ENCODE measurements at regions not wholly inside any gene's neighbourhood (a gene's known extent, or its start where the extent isn't known, plus 50 kb on each side); places are given as distances from the start of the nearest gene placed in this dataset.

GRCh38 chr6:40879169-40879568 is 159.9 kb downstream of the UNC5CL start:
- BruUV-seq (replicated peaks), result no TSS peak
- POLR2A ChIA-PET (ENCODE audit: low non-redundant PET), result no interaction called here
- TF ChIP-seq, protein P1, sequence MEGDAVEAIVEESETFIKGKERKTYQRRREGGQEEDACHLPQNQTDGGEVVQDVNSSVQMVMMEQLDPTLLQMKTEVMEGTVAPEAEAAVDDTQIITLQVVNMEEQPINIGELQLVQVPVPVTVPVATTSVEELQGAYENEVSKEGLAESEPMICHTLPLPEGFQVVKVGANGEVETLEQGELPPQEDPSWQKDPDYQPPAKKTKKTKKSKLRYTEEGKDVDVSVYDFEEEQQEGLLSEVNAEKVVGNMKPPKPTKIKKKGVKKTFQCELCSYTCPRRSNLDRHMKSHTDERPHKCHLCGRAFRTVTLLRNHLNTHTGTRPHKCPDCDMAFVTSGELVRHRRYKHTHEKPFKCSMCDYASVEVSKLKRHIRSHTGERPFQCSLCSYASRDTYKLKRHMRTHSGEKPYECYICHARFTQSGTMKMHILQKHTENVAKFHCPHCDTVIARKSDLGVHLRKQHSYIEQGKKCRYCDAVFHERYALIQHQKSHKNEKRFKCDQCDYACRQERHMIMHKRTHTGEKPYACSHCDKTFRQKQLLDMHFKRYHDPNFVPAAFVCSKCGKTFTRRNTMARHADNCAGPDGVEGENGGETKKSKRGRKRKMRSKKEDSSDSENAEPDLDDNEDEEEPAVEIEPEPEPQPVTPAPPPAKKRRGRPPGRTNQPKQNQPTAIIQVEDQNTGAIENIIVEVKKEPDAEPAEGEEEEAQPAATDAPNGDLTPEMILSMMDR (conservative IDR thresholded peaks at IDR 0.05; ENCODE audit: low read depth, low read length), result no peak
- no peak for TF ChIP-seq EZH2 (IDR thresholded peaks at IDR 0.05; ENCODE audit: borderline replicate concordance, low read depth, low read length, poor library complexity, severe bottlenecking)

GRCh38 chr6:40877362-40877761 is 161.7 kb downstream of the UNC5CL start:
- no peak for DNase-seq (ENCODE audit: low spot score)
- Histone ChIP-seq H3K4me1 (ENCODE audit: insufficient read depth, low read length, poor library complexity, severe bottlenecking) (no peaks in the 10 kb centered on the region), H3K9me3 (ENCODE audit: low read depth, low read length, poor library complexity, severe bottlenecking) (peaks cover 5% of the 10 kb centered on the region), H3K27me3 (replicated peaks; ENCODE audit: insufficient read depth, low read depth, low read length, poor library complexity) (peaks cover 13% of the 10 kb centered on the region), H3K27ac (ENCODE audit: low read depth, low read length, poor library complexity, severe bottlenecking) (no peak overlapping the region), H3K36me3 (ENCODE audit: insufficient read depth, low read length, poor library complexity, severe bottlenecking) (no peaks in the 10 kb centered on the region), H3K4me3 (ENCODE audit: low read depth, low read length, poor library complexity, severe bottlenecking) (no peak overlapping the region)
- ChIA-PET CTCF (no interaction called here), POLR2A (ENCODE audit: low non-redundant PET) (no interaction called here)
- TF ChIP-seq, protein P1 (conservative IDR thresholded peaks at IDR 0.05; ENCODE audit: low read depth, low read length), result no peak
- TF ChIP-seq EZH2 (IDR thresholded peaks at IDR 0.05; ENCODE audit: borderline replicate concordance, low read depth, low read length, poor library complexity, severe bottlenecking), result no peak
- no TSS peak for BruUV-seq (replicated peaks)
- intact Hi-C loops (cut with micrococcal nuclease; ENCODE audit: unreplicated experiment), result no loop called here

More at GRCh38 chr6:40879169-40879568, 159.9 kb downstream of the UNC5CL start:
- no peak for DNase-seq (ENCODE audit: low spot score)
- peaks cover 13% of the 10 kb centered on the region for H3K27me3 ChIP-seq (replicated peaks; ENCODE audit: insufficient read depth, low read depth, low read length, poor library complexity)
- H3K4me3 ChIP-seq (ENCODE audit: low read depth, low read length, poor library complexity, severe bottlenecking), result no peak overlapping the region
- H3K4me1 ChIP-seq (ENCODE audit: insufficient read depth, low read length, poor library complexity, severe bottlenecking), result no peaks in the 10 kb centered on the region
- intact Hi-C loops (cut with micrococcal nuclease; ENCODE audit: unreplicated experiment), result no loop called here
- H3K9me3 ChIP-seq (ENCODE audit: low read depth, low read length, poor library complexity, severe bottlenecking), result peaks cover 5% of the 10 kb centered on the region
- H3K27ac ChIP-seq (ENCODE audit: low read depth, low read length, poor library complexity, severe bottlenecking), result no peak overlapping the region
- CTCF ChIA-PET, result no interaction called here
- no peaks in the 10 kb centered on the region for H3K36me3 ChIP-seq (ENCODE audit: insufficient read depth, low read length, poor library complexity, severe bottlenecking)

DNA sequence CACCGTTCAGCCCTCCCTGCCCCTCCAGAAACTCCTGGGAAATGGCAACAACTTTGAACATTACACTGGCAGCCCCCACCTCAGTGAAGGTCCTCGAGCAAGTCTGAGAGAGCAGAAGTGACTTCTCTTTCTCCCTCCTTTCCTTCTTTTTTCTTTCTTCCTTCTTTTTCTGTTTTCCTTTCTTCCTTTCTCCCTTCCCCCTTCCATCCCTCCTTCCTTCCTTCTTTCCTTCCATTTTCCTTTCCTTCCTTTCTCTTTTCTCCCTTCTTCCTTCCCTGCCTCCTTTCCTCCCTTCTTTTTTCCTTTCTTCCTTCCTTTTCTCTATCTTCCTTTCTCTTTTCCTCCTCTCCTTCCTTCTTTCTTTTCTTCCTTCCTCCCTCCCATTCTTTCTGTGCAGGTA is 162.7 kb downstream of the UNC5CL start:
- no peaks in the 10 kb centered on the region for H3K4me1 ChIP-seq (ENCODE audit: insufficient read depth, low read length, poor library complexity, severe bottlenecking)
- no peaks in the 10 kb centered on the region for H3K36me3 ChIP-seq (ENCODE audit: insufficient read depth, low read length, poor library complexity, severe bottlenecking)
- DNase-seq (ENCODE audit: low spot score), result no peak
- H3K27ac ChIP-seq (ENCODE audit: low read depth, low read length, poor library complexity, severe bottlenecking), result no peak overlapping the region
- peaks cover 13% of the 10 kb centered on the region for H3K27me3 ChIP-seq (replicated peaks; ENCODE audit: insufficient read depth, low read depth, low read length, poor library complexity)
- intact Hi-C loops (cut with micrococcal nuclease; ENCODE audit: unreplicated experiment), result no loop called here
- TF ChIP-seq, protein P1 (conservative IDR thresholded peaks at IDR 0.05; ENCODE audit: low read depth, low read length), result no peak
- no peak for TF ChIP-seq EZH2 (IDR thresholded peaks at IDR 0.05; ENCODE audit: borderline replicate concordance, low read depth, low read length, poor library complexity, severe bottlenecking)
- ChIA-PET CTCF (no interaction called here), POLR2A (ENCODE audit: low non-redundant PET) (no interaction called here)
- H3K9me3 ChIP-seq (ENCODE audit: low read depth, low read length, poor library complexity, severe bottlenecking), result peaks cover 5% of the 10 kb centered on the region
- no peak overlapping the region for H3K4me3 ChIP-seq (ENCODE audit: low read depth, low read length, poor library complexity, severe bottlenecking)
- BruUV-seq (replicated peaks), result no TSS peak
